ENCODE measurements at regions not wholly inside any gene's neighbourhood (a gene's known extent, or its start where the extent isn't known, plus 50 kb on each side); places are given as distances from the start of the nearest gene placed in this dataset.
A peak's percentile ranks its signal among the peaks of the same experiment; 100 is the strongest.

DNA sequence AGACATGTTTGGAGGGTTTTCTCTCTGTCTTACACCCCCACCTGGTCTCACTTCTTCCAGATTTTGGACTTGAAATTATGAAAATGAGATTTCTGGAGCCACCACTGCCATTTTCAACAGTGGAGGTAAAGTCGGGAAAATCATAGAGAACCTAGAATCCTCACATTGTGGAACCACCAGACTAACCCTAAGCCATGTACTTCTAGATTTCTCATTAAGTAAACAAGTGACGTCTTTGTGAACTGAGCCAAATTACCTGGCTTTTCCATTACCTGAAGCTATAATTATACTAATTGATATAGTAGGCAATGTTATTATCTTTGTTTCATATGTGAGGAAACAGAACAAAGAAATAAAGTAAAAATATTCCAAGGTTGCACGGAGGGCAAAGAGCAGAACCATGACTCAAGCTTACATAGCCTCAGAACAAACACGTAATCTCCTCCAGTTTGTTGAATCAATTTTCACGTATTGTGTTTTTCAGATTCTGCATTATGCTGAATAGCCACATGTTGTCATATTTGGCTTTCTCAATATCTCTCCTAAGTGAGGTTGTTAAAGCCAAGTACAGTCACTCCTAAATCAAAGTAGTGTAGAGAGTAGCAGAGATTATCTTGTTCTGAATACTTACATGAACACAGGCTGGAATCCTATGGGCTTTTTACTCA, 101.3 kb upstream of the CMC1 start (continued):
- TF ChIP-seq RNF219 (CRISPR knock-in tag; IDR thresholded peaks at IDR 0.05) (no peak), ZNF264 (CRISPR knock-in tag; IDR thresholded peaks at IDR 0.05) (no peak), ZNF597 (CRISPR knock-in tag; IDR thresholded peaks at IDR 0.05) (no peak), TRIM24 (CRISPR knock-in tag; IDR thresholded peaks at IDR 0.05) (no peak), MEIS1 (CRISPR knock-in tag; IDR thresholded peaks at IDR 0.05; ENCODE audit: borderline replicate concordance) (no peak), ZBTB38 (CRISPR knock-in tag; IDR thresholded peaks at IDR 0.05) (no peak), ZBTB1 (CRISPR knock-in tag; IDR thresholded peaks at IDR 0.05; ENCODE audit: borderline replicate concordance) (no peak), HDAC2 (CRISPR knock-in tag; IDR thresholded peaks at IDR 0.05) (peak; percentile 22; the same call in 1 of the 2 replicates), ZNF367 (CRISPR knock-in tag; IDR thresholded peaks at IDR 0.05; ENCODE audit: borderline replicate concordance) (no peak), TCF7 (IDR thresholded peaks at IDR 0.05; ENCODE audit: low read depth) (0 out of 2 replicates have a peak, but pooled peaks have one; percentile 31), ZNF33B (CRISPR knock-in tag; IDR thresholded peaks at IDR 0.05) (no peak), MIER3 (CRISPR knock-in tag; IDR thresholded peaks at IDR 0.05; ENCODE audit: borderline replicate concordance) (no peak), JARID2 (CRISPR knock-in tag; IDR thresholded peaks at IDR 0.05; ENCODE audit: insufficient replicate concordance) (no peak), ZNF547 (CRISPR knock-in tag; IDR thresholded peaks at IDR 0.05) (no peak), ZNF574 (CRISPR knock-in tag; IDR thresholded peaks at IDR 0.05) (no peak), MAFF (IDR thresholded peaks at IDR 0.05; ENCODE audit: low read depth, low read length) (peak; percentile 72), GZF1 (CRISPR knock-in tag; IDR thresholded peaks at IDR 0.05) (no peak), POLR2G (IDR thresholded peaks at IDR 0.05; ENCODE audit: low read depth, low read length) (no peak), FOSL1 (CRISPR knock-in tag; IDR thresholded peaks at IDR 0.05; ENCODE audit: borderline replicate concordance) (peak; percentile 74; the same call in 1 of the 2 replicates), SOX5 (CRISPR knock-in tag; IDR thresholded peaks at IDR 0.05; ENCODE audit: borderline replicate concordance) (peak; percentile 85)
- TF ChIP-seq, protein P1, sequence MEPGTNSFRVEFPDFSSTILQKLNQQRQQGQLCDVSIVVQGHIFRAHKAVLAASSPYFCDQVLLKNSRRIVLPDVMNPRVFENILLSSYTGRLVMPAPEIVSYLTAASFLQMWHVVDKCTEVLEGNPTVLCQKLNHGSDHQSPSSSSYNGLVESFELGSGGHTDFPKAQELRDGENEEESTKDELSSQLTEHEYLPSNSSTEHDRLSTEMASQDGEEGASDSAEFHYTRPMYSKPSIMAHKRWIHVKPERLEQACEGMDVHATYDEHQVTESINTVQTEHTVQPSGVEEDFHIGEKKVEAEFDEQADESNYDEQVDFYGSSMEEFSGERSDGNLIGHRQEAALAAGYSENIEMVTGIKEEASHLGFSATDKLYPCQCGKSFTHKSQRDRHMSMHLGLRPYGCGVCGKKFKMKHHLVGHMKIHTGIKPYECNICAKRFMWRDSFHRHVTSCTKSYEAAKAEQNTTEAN (CRISPR knock-in tag; conservative IDR thresholded peaks at IDR 0.05) = no peak

Data from HepG2 (cell line).